ENCODE measurements at regions not wholly inside any gene's neighbourhood (a gene's known extent, or its start where the extent isn't known, plus 50 kb on each side); places are given as distances from the start of the nearest gene placed in this dataset.

- TF ChIP-seq CTCF (IDR thresholded peaks at IDR 0.05): no peak
- TF ChIP-seq EZH2 (IDR thresholded peaks at IDR 0.05; ENCODE audit: borderline replicate concordance, insufficient read depth, low read depth, low read length, poor library complexity, severe bottlenecking): no peak
Observed at GRCh38 chr3:139827833-139828232, 107.2 kb upstream of the CLSTN2 start.
